K562 (cell line): ENCODE measurements at regions not wholly inside any gene's neighbourhood (a gene's known extent, or its start where the extent isn't known, plus 50 kb on each side); places are given as distances from the start of the nearest gene placed in this dataset.

Source experiments
- GABPB2 ChIP-seq: fragments of 250-450 bp; sonication (Bioruptor Pico); conservative IDR thresholded peaks from 2 replicates; pipeline ENCODE4 v1.5.1; 2021; ENCODE audit warnings: mild to moderate bottlenecking
- HMGN3 ChIP-seq: IDR thresholded peaks from 2 replicates; pipeline ENCODE4 v1.6.1; 2011; ENCODE audit warnings: borderline replicate concordance, low read depth, mild to moderate bottlenecking, mixed read lengths, low read length; ENCODE audit not compliant: insufficient read length; ENCODE audit errors: extremely low read depth
- POLR2AphosphoS5 ChIP-seq: IDR thresholded peaks from 2 replicates; pipeline ENCODE4 v1.6.1; 2011; ENCODE audit warnings: mild to moderate bottlenecking, low read depth, low read length, moderate library complexity; ENCODE audit not compliant: control insufficient read depth, insufficient read depth
- RAD21 ChIP-seq, 2 experiments: fragments of 250-450 bp in 1 of 2; fragments of 450-650 bp in 1 of 2; sonication (Bioruptor Pico) in 1 of 2; formaldehyde crosslinking in 1 of 2; IDR thresholded peaks in 1 of 2; conservative IDR thresholded peaks in 1 of 2; 2 replicates each; pipeline versions ENCODE4 v1.4.0 to v1.8.0; 2020 to 2022; ENCODE audit warnings: mild to moderate bottlenecking in 2 of 2, moderate library complexity in 1 of 2
- STAG1 ChIP-seq: sonication (generic); formaldehyde crosslinking; IDR thresholded peaks from 2 replicates; pipeline ENCODE4 v1.5.0; 2020; ENCODE audit warnings: missing genetic modification reagents, borderline replicate concordance
- STAT5A ChIP-seq: IDR thresholded peaks from 2 replicates; pipeline ENCODE4 v1.6.1; 2012; ENCODE audit warnings: low read length, inconsistent platforms, borderline replicate concordance
- TF ChIP-seq, protein P1 (sequence below), 3 experiments: IDR thresholded peaks in 2 of 3; conservative IDR thresholded peaks in 1 of 3; 2 replicates each; pipeline ENCODE4 v1.5.1; 2011 to 2012; ENCODE audit warnings: low read length in 3 of 3, mild to moderate bottlenecking in 3 of 3, control low read depth in 2 of 3, improper control_type of control experiment in 1 of 3, inconsistent platforms in 1 of 3, low read depth in 1 of 3, mixed read lengths in 1 of 3, moderate library complexity in 1 of 3; ENCODE audit not compliant: insufficient read depth in 2 of 3
- TF ChIP-seq, protein P2 (sequence below): fragments of 450-650 bp; IDR thresholded peaks from 2 replicates; pipeline ENCODE4 v1.6.1; 2016; ENCODE audit warnings: mild to moderate bottlenecking, moderate library complexity
- TF ChIP-seq, protein P3 (sequence below): fragments of 450-650 bp; formaldehyde crosslinking; IDR thresholded peaks from 2 replicates; pipeline ENCODE4 v1.4.0; 2020; ENCODE audit warnings: mild to moderate bottlenecking, moderate library complexity
- TF ChIP-seq, protein P4 (sequence below): sonication (generic); formaldehyde crosslinking; IDR thresholded peaks from 2 replicates; pipeline ENCODE4 v1.8.1; 2022; ENCODE audit warnings: missing genetic modification reagents
- TF ChIP-seq, protein P5 (sequence below): fragments of 250-450 bp; sonication (Bioruptor Pico); IDR thresholded peaks from 2 replicates; pipeline ENCODE4 v1.5.1; 2021; ENCODE audit warnings: mild to moderate bottlenecking
- TF ChIP-seq, protein P6 (sequence below), 2 experiments: fragments of 450-650 bp; conservative IDR thresholded peaks; 2 replicates each; pipeline ENCODE4 v1.6.1; 2017; ENCODE audit warnings: mild to moderate bottlenecking in 2 of 2, moderate library complexity in 2 of 2

DNA sequence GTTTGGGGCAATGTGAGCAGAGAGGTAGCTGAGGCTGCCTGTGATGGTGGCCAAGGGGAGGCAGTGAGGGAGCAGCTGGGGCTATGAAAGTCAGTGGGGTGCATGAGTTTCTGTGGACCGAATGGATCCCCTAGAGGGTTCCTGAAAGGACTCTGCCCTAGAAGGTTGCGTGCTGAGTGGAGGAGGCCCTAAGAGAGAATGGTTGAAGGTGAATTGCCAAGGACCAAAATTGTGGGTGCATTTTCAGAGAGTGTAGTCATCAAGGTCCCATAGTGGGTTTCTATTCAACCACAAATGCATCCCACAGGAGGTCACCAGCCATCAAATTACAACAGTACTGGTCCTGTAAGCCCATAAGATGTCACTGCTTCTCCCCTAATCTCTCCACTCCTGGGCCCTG, 298.3 kb downstream of the CDK5RAP2 start:
- TF ChIP-seq, protein P1, sequence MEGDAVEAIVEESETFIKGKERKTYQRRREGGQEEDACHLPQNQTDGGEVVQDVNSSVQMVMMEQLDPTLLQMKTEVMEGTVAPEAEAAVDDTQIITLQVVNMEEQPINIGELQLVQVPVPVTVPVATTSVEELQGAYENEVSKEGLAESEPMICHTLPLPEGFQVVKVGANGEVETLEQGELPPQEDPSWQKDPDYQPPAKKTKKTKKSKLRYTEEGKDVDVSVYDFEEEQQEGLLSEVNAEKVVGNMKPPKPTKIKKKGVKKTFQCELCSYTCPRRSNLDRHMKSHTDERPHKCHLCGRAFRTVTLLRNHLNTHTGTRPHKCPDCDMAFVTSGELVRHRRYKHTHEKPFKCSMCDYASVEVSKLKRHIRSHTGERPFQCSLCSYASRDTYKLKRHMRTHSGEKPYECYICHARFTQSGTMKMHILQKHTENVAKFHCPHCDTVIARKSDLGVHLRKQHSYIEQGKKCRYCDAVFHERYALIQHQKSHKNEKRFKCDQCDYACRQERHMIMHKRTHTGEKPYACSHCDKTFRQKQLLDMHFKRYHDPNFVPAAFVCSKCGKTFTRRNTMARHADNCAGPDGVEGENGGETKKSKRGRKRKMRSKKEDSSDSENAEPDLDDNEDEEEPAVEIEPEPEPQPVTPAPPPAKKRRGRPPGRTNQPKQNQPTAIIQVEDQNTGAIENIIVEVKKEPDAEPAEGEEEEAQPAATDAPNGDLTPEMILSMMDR (IDR thresholded peaks at IDR 0.05 in 2 of 3, conservative IDR thresholded peaks at IDR 0.05 in 1 of 3; ENCODE audit: insufficient read depth in 2 of 3, low read depth in 1 of 3, low read length in 3 of 3) = no peak
- TF ChIP-seq STAT5A (no peak), RAD21 (CRISPR knock-in tag; conservative IDR thresholded peaks at IDR 0.05 in 1 of 2, IDR thresholded peaks at IDR 0.05 in 1 of 2) (no peak), STAG1 (CRISPR knock-in tag) (no peak), POLR2AphosphoS5 (no peak), HMGN3 (no peak), GABPB2 (CRISPR knock-in tag) (no peak)
- TF ChIP-seq, protein P2, sequence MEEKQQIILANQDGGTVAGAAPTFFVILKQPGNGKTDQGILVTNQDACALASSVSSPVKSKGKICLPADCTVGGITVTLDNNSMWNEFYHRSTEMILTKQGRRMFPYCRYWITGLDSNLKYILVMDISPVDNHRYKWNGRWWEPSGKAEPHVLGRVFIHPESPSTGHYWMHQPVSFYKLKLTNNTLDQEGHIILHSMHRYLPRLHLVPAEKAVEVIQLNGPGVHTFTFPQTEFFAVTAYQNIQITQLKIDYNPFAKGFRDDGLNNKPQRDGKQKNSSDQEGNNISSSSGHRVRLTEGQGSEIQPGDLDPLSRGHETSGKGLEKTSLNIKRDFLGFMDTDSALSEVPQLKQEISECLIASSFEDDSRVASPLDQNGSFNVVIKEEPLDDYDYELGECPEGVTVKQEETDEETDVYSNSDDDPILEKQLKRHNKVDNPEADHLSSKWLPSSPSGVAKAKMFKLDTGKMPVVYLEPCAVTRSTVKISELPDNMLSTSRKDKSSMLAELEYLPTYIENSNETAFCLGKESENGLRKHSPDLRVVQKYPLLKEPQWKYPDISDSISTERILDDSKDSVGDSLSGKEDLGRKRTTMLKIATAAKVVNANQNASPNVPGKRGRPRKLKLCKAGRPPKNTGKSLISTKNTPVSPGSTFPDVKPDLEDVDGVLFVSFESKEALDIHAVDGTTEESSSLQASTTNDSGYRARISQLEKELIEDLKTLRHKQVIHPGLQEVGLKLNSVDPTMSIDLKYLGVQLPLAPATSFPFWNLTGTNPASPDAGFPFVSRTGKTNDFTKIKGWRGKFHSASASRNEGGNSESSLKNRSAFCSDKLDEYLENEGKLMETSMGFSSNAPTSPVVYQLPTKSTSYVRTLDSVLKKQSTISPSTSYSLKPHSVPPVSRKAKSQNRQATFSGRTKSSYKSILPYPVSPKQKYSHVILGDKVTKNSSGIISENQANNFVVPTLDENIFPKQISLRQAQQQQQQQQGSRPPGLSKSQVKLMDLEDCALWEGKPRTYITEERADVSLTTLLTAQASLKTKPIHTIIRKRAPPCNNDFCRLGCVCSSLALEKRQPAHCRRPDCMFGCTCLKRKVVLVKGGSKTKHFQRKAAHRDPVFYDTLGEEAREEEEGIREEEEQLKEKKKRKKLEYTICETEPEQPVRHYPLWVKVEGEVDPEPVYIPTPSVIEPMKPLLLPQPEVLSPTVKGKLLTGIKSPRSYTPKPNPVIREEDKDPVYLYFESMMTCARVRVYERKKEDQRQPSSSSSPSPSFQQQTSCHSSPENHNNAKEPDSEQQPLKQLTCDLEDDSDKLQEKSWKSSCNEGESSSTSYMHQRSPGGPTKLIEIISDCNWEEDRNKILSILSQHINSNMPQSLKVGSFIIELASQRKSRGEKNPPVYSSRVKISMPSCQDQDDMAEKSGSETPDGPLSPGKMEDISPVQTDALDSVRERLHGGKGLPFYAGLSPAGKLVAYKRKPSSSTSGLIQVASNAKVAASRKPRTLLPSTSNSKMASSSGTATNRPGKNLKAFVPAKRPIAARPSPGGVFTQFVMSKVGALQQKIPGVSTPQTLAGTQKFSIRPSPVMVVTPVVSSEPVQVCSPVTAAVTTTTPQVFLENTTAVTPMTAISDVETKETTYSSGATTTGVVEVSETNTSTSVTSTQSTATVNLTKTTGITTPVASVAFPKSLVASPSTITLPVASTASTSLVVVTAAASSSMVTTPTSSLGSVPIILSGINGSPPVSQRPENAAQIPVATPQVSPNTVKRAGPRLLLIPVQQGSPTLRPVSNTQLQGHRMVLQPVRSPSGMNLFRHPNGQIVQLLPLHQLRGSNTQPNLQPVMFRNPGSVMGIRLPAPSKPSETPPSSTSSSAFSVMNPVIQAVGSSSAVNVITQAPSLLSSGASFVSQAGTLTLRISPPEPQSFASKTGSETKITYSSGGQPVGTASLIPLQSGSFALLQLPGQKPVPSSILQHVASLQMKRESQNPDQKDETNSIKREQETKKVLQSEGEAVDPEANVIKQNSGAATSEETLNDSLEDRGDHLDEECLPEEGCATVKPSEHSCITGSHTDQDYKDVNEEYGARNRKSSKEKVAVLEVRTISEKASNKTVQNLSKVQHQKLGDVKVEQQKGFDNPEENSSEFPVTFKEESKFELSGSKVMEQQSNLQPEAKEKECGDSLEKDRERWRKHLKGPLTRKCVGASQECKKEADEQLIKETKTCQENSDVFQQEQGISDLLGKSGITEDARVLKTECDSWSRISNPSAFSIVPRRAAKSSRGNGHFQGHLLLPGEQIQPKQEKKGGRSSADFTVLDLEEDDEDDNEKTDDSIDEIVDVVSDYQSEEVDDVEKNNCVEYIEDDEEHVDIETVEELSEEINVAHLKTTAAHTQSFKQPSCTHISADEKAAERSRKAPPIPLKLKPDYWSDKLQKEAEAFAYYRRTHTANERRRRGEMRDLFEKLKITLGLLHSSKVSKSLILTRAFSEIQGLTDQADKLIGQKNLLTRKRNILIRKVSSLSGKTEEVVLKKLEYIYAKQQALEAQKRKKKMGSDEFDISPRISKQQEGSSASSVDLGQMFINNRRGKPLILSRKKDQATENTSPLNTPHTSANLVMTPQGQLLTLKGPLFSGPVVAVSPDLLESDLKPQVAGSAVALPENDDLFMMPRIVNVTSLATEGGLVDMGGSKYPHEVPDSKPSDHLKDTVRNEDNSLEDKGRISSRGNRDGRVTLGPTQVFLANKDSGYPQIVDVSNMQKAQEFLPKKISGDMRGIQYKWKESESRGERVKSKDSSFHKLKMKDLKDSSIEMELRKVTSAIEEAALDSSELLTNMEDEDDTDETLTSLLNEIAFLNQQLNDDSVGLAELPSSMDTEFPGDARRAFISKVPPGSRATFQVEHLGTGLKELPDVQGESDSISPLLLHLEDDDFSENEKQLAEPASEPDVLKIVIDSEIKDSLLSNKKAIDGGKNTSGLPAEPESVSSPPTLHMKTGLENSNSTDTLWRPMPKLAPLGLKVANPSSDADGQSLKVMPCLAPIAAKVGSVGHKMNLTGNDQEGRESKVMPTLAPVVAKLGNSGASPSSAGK = no peak
- TF ChIP-seq, protein P3, sequence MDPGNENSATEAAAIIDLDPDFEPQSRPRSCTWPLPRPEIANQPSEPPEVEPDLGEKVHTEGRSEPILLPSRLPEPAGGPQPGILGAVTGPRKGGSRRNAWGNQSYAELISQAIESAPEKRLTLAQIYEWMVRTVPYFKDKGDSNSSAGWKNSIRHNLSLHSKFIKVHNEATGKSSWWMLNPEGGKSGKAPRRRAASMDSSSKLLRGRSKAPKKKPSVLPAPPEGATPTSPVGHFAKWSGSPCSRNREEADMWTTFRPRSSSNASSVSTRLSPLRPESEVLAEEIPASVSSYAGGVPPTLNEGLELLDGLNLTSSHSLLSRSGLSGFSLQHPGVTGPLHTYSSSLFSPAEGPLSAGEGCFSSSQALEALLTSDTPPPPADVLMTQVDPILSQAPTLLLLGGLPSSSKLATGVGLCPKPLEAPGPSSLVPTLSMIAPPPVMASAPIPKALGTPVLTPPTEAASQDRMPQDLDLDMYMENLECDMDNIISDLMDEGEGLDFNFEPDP = no peak
- TF ChIP-seq, protein P4, sequence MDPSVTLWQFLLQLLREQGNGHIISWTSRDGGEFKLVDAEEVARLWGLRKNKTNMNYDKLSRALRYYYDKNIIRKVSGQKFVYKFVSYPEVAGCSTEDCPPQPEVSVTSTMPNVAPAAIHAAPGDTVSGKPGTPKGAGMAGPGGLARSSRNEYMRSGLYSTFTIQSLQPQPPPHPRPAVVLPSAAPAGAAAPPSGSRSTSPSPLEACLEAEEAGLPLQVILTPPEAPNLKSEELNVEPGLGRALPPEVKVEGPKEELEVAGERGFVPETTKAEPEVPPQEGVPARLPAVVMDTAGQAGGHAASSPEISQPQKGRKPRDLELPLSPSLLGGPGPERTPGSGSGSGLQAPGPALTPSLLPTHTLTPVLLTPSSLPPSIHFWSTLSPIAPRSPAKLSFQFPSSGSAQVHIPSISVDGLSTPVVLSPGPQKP (CRISPR knock-in tag) = no peak
- TF ChIP-seq, protein P5, sequence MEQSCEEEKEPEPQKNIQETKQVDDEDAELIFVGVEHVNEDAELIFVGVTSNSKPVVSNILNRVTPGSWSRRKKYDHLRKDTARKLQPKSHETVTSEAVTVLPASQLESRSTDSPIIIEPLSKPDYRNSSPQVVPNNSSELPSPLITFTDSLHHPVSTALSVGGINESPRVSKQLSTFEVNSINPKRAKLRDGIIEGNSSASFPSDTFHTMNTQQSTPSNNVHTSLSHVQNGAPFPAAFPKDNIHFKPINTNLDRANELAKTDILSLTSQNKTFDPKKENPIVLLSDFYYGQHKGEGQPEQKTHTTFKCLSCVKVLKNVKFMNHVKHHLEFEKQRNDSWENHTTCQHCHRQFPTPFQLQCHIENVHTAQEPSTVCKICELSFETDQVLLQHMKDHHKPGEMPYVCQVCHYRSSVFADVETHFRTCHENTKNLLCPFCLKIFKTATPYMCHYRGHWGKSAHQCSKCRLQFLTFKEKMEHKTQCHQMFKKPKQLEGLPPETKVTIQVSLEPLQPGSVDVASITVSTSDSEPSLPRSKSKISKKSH (CRISPR knock-in tag) = no peak
- TF ChIP-seq, protein P6, sequence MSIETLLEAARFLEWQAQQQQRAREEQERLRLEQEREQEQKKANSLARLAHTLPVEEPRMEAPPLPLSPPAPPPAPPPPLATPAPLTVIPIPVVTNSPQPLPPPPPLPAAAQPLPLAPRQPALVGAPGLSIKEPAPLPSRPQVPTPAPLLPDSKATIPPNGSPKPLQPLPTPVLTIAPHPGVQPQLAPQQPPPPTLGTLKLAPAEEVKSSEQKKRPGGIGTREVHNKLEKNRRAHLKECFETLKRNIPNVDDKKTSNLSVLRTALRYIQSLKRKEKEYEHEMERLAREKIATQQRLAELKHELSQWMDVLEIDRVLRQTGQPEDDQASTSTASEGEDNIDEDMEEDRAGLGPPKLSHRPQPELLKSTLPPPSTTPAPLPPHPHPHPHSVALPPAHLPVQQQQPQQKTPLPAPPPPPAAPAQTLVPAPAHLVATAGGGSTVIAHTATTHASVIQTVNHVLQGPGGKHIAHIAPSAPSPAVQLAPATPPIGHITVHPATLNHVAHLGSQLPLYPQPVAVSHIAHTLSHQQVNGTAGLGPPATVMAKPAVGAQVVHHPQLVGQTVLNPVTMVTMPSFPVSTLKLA (conservative IDR thresholded peaks at IDR 0.05) = no peak
